SIG-M5 treated with dmso at 0.1 percent for 504 hours (cell line): ENCODE measurements at regions not wholly inside any gene's neighbourhood (a gene's known extent, or its start where the extent isn't known, plus 50 kb on each side); places are given as distances from the start of the nearest gene placed in this dataset.

Experiments
- DNase-seq: peaks from one replicate; lab custom pipeline; 2025; ENCODE audit not compliant: unreplicated experiment; lab: John Stamatoyannopoulos, UW

DNA sequence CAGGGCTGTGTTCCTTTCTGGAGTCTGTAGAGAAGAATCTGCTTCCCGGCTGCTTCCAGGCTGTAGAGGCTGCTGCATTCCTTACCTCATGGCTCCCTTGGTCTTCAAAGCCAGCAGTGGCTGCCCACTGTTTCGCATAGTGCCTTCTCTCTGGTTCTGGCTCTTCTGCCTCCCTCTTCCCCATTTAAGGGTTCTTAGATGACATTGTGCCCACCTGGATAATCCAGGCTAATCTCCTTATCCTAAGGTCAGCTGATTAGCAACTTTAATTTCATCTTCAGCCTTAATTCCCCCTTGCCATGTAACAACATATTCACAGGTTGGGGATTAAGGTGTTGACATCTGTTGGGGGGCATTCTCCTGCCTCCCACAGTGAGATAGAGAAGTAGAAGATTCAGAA is 208.6 kb upstream of the TMTC1 start:
- no peak for DNase-seq

DNA sequence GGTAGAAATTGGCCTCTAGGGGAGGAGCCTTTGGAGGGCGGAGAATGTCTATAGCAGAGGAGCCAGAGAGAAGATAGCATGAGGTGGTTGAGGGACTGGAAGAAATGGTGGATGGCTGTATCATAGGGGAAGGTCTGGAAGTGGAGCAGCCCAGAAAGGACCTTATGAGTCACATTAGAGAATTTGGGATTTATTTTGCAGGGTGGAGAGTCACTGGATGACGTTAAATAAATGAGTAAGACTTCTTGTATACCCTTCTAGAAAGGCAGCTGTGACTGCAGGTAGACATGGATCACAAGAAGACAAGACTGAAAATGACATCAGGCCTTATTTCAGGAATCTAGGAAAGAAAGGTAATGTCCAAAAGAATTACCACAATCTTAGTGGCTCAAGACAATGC is 208.2 kb upstream of the TMTC1 start:
- DNase-seq, result no peak

- no peak for DNase-seq
These were observed 207.2 kb upstream of the TMTC1 start for GRCh38 chr12:29990971-29991370.

- no peak for DNase-seq
These were observed 200.1 kb upstream of the TMTC1 start for GRCh38 chr12:29983851-29984250.

DNA sequence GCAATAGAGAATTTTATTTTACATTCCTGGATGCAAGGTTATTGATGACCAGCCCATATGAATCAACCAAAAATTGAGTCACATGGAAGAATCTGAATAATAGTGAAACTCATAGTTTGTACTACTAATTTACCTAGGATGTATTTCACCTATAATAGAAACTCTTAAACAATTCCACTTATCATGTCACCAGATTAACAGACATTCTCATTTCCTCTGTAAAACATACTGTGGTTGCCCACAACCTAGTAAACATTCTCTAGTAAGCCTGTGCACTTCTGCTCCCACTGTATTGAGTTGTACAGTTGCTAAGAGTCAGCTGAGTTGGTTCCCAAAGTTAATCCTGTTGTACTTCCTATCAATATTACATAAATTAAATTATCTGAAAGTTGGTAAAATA is 196.6 kb upstream of the TMTC1 start:
- DNase-seq, result no peak

- no peak for DNase-seq
These were observed 187.7 kb upstream of the TMTC1 start for GRCh38 chr12:29971446-29971845.

GRCh38 chr12:29970501-29970900 is 186.8 kb upstream of the TMTC1 start:
- DNase-seq, result no peak

- no peak for DNase-seq
These were observed 178.7 kb upstream of the TMTC1 start for GRCh38 chr12:29962276-29963035.

DNA sequence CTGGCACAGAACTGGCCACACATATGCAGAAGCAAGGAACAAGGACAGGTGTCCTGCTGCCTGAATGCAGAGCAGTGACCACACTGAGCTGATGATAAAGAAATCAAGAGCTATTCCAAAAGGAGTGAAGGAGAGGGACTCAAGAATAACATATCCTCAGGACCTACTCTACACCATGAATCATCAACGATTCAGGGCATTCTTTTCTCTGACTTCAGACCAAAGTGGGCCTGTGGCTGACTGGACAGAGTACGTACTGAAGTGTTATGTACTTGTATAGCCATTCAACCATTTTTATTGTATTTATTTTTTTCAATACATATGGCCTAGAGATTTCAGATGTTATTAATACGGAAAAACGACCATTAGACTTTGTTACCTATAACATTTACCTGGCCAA is 177.5 kb upstream of the TMTC1 start:
- DNase-seq, result no peak

GRCh38 chr12:29960122-29960521 is 176.4 kb upstream of the TMTC1 start:
- DNase-seq, result no peak

GRCh38 chr12:29957835-29958234 is 174.1 kb upstream of the TMTC1 start:
- no peak for DNase-seq

DNA sequence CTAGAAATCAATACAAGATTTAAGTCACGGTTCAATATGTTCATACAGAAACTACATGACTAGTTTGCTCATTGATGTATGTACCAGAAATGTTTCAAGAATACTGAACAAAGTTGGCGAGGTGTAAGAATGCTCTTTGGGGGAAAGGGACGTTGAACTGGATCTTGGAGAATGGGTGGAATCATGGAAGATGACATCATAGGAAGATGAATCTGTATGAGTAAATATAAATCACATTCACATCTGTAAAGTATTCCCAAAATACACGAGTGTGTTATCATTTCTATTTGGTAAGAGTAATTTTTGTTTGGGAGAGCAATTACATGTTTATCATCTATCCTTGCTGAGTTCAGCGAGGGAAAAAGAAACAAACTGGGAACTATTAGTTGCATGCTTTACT is 162.2 kb upstream of the TMTC1 start:
- no peak for DNase-seq

DNA sequence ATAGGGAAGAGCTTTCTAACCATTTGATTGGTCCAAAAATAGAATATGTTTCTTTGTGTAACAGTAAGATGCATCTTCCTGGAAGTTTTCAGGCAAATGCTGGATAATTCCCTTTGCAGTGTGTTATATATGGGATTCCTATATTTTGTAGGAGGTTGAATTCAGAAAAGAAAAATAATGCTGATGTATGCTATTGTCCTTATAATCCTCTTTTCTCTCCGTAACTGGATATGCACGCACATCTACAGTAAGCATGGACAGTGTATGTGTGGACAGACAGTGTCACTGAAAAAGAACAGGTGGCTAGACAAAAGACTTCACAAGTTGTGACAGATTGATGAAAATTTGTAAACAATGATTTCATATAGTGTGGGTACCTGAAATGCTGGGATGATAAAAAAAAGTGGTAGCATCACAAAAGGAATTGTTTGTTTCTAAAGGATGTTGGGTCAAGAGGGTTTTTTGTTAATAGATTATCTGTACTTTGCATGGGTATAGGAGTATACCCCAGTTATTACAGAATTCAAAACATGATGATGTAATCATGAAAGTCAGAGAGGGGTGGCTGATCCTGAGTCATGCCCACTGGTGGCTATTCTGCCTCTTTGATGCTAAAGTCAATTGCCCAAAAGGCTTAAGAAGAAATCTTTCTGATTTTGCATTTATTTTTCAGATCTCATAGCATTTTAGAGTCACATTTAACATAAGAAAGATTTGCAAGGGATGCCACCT is 160.7 kb upstream of the TMTC1 start:
- DNase-seq, result no peak

DNA sequence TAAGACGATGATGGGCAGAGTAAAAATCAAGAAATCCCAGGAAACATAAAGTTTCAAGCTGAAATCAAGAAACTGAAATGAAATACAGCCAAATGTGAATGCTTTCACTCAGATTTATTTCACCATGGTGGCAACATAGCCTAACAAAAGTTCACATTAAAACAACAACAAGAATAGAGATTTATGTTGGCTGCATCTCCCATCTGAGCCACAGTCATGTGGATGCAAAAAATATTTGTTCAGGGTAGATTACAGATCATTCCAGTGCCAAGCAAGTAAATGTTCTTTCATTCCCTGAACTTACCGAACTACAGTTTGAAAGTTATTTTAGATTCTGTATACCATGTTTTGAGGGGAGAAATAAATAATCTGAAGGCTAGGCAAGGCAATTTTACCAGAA is 159.9 kb upstream of the TMTC1 start:
- no peak for DNase-seq

DNA sequence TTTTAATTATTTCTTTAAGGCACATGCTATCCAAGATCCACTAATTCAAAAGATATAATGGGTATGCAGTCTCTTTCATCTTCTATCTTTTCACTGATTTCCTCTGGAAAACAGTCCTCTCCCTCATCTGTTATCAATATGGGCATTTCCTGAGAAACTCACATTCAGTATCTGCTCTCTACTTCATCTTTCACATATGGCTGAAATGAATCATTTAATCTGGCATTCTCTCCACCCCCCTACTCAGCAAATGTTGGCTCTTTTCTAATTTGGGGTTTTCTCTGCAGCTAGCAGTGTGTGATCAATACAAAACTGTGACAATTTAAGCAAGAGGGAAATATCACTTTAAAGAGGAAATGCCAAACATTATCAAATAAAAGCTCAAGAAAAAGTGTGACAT is 157.1 kb upstream of the TMTC1 start:
- DNase-seq, result no peak

DNA sequence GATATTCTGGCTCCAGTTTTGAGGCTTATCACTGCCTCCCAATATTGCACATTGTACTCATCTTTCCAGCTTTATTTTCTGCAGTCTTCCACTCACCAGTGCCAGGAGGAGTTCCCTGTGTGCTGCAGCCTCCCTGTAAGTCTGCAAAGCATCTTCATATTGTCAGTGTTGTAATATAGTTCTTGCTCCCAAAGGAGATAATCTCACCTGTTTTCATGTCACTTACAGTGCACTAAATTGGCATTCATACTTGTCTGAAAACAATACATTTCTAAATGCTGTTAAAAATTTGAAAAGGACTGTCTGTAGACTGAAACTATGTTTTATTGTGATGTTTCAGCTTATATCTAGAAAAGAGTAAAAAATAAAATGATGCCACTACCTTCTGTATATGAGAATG is 146.8 kb upstream of the TMTC1 start:
- DNase-seq, result no peak

- DNase-seq, result no peak
These were observed 145.6 kb upstream of the TMTC1 start for GRCh38 chr12:29929295-29929694.

GRCh38 chr12:29921307-29921706 is 137.6 kb upstream of the TMTC1 start:
- DNase-seq, result no peak

GRCh38 chr12:29908157-29908556 is 124.4 kb upstream of the TMTC1 start:
- DNase-seq, result no peak

DNA sequence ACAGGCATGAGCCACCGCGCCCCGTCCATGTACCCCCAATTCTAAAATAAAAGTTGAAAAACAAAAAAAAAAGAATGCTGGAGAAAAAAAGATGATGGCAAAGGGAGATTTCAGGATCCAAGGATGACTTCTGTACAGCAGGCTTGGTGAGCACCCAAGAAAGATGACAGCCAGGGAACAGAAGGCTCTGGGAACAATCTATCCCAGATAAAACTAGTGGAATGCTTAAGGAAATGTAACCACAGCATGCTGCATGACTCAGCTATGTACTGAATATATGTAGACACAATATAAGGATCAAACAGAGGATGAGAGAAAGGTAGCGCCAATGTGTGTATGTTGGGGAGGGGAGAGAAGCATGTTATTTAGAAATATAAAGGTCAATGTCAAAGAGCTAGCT is 123.7 kb upstream of the TMTC1 start:
- DNase-seq, result no peak

- no peak for DNase-seq
These were observed 118.3 kb upstream of the TMTC1 start for GRCh38 chr12:29902043-29902442.

DNA sequence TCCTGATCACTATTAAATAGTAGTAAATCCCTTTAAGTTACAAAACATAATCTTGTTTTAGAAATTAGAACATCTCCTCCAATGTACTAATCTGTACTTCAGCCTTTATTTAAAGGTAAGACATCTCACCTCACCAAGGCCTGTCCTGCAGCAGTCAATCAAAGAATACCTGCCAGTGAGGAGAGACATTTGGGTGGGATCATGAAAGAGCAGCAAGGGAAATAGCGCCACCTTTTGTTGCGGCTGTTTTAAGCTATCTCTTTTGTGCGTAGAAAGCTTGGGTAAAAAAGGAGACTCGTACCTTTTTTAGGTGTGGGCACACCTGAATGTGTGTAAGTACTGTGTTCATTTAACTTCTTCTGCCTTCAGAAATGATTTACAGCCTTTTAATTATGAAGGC is 117.8 kb upstream of the TMTC1 start:
- no peak for DNase-seq
